ENCODE measurements at regions not wholly inside any gene's neighbourhood (a gene's known extent, or its start where the extent isn't known, plus 50 kb on each side); places are given as distances from the start of the nearest gene placed in this dataset.

DNA sequence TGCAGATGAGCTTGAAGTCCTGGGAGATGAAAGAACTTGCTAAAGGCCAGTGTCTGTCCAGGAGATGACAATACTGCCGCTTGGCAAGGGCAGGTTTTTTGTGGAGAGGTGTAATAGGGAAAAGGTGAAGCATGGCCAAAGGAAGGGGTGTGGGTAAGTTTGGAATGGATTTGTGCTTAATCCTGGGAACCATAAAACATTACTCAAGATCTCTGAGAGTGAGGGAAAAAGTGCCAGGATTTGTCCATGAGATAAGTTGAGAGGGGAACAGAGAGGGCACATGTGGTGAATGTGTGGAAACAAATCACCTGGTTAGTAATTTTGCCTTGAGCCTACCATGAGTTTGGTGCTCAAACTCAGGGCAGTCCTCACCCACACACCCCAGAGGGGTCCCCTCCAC, 108.8 kb upstream of the CD180 start:
- Mint-ChIP-seq H3K27ac (peak overlapping the region; percentile 21 to 81 (median 61)), H3K4me1 (peaks cover 42% of the 10 kb centered on the region), H3K36me3 (ENCODE audit: low read depth) (no peaks in the 10 kb centered on the region), H3K27me3 (ENCODE audit: low read depth) (no peaks in the 10 kb centered on the region), H3K4me3 (no peak overlapping the region), H3K9me3 (peaks cover 6% of the 10 kb centered on the region)
- TF ChIP-seq CTCF (IDR thresholded peaks at IDR 0.05; ENCODE audit: unreplicated experiment in 3 of 3): no peak

- H3K9me3 Mint-ChIP-seq: no peaks in the 10 kb centered on the region
- no peak overlapping the region for H3K27ac Mint-ChIP-seq
- no peak overlapping the region for H3K4me3 Mint-ChIP-seq
- TF ChIP-seq CTCF (IDR thresholded peaks at IDR 0.05; ENCODE audit: unreplicated experiment in 3 of 3): no peak
- H3K4me1 Mint-ChIP-seq: peaks cover 46% of the 10 kb centered on the region
- H3K36me3 Mint-ChIP-seq (ENCODE audit: low read depth): no peaks in the 10 kb centered on the region
- no peaks in the 10 kb centered on the region for H3K27me3 Mint-ChIP-seq (ENCODE audit: low read depth)
Measured at GRCh38 chr5:67303356-67303755, 106.8 kb upstream of the CD180 start.

GRCh38 chr5:67301285-67301903, 104.8 kb upstream of the CD180 start:
- Mint-ChIP-seq H3K27me3 (ENCODE audit: low read depth) (no peaks in the 10 kb centered on the region), H3K27ac (peak overlapping the region in 1 of 3 experiments; percentile 62), H3K4me3 (no peak overlapping the region), H3K36me3 (ENCODE audit: low read depth) (no peaks in the 10 kb centered on the region), H3K9me3 (no peaks in the 10 kb centered on the region), H3K4me1 (peaks cover 35% of the 10 kb centered on the region)
- no peak for TF ChIP-seq CTCF (IDR thresholded peaks at IDR 0.05; ENCODE audit: unreplicated experiment in 3 of 3)

DNA sequence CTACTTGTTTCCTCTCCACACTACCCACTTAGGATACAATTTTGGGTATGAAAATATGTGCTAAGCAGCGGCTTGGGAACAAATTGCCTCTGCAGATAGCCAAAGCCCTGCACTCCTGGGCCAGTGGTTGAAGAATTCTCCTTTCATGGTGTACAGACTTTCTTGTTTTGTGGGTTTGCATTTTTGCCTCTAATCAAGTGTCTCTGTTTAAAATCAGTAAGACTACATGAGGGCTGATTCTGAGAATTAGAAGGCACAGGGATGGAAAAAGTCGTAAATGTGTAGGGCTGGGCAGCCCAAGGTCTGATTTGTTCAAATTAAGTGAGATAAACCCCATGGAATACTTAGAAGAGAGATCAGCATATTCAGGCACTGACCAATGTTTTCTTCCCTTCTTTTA, 103.7 kb upstream of the CD180 start:
- no peaks in the 10 kb centered on the region for H3K9me3 Mint-ChIP-seq
- TF ChIP-seq CTCF (IDR thresholded peaks at IDR 0.05; ENCODE audit: unreplicated experiment in 3 of 3): no peak
- H3K27ac Mint-ChIP-seq: peak overlapping the region in 1 of 3 experiments; percentile 62
- H3K27me3 Mint-ChIP-seq (ENCODE audit: low read depth): no peaks in the 10 kb centered on the region
- H3K4me3 Mint-ChIP-seq: no peak overlapping the region
- H3K36me3 Mint-ChIP-seq (ENCODE audit: low read depth): no peaks in the 10 kb centered on the region
- peaks cover 27% of the 10 kb centered on the region for H3K4me1 Mint-ChIP-seq

- peaks cover 17% of the 10 kb centered on the region for H3K4me1 Mint-ChIP-seq
- no peaks in the 10 kb centered on the region for H3K9me3 Mint-ChIP-seq
- H3K4me3 Mint-ChIP-seq: no peak overlapping the region
- H3K27ac Mint-ChIP-seq: no peak overlapping the region
- H3K36me3 Mint-ChIP-seq (ENCODE audit: low read depth): no peaks in the 10 kb centered on the region
- TF ChIP-seq CTCF (IDR thresholded peaks at IDR 0.05; ENCODE audit: unreplicated experiment in 3 of 3): no peak
- no peaks in the 10 kb centered on the region for H3K27me3 Mint-ChIP-seq (ENCODE audit: low read depth)
Measured at GRCh38 chr5:67299231-67299735, 102.7 kb upstream of the CD180 start.

Data from nephron (organoid).